HT-29 (cell line): ENCODE measurements at regions not wholly inside any gene's neighbourhood (a gene's known extent, or its start where the extent isn't known, plus 50 kb on each side); places are given as distances from the start of the nearest gene placed in this dataset.

ENCODE experiments used
- DNase-seq: peaks from one replicate; pipeline ENCODE4 v3.0.0-alpha.2; 2015; ENCODE audit warnings: low spot score

DNA sequence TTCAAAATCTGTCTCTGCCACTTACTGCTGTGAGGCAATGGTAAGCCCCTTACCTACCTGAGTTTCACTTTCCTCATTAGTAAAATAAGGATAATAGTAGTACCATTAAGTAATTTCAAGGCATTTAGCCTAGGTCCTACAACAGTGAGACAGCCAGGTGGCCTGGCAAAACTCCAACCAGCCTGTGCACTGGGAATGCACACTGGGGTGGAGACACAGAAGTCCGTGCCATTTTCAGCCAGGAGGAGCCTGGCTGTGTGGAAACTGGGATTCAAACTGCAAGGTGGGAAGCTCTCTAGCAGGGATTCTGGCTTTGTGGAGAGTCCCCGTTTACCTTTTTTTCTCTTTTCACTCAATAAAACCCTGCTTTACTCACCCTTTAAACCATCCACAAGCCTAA lies 630.4 kb downstream of the PRELID2 start:
- no peak for DNase-seq

GRCh38 chr5:145203193-145203592 lies 631.9 kb downstream of the PRELID2 start:
- DNase-seq = no peak

DNA sequence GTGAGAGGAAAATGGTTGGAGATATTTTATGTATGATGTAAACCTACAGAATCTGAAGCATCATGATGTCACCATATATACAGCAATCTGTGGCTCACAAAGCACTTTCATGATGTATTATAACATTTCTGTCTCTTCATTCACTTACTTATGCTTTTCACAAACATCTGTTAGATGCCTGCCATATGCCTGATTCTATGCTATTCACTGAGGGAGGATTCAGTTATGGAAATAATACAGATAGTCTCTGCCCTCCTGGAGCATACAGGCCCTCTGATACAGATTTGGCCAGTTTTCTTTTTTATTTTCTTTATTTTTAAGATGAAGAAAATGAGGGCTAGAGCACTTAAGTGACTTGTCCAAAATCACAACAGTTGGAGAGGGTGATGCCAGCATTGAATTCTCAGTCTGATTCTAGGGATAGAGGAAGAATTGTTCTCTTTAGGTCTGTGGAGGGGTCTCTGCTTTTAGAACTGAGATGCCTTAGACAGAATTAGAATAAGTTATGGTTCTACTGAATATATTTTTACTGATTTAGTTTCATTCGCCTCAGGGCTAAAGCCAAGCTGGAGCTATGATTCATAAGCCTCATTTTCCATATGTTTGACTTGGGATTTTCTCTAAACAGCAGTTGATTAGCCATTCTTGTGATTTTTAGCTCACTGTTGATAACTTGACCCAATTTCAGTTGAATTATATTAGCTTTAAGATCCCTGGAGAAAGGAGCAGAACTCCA lies 636.4 kb downstream of the PRELID2 start:
- no peak for DNase-seq

DNA sequence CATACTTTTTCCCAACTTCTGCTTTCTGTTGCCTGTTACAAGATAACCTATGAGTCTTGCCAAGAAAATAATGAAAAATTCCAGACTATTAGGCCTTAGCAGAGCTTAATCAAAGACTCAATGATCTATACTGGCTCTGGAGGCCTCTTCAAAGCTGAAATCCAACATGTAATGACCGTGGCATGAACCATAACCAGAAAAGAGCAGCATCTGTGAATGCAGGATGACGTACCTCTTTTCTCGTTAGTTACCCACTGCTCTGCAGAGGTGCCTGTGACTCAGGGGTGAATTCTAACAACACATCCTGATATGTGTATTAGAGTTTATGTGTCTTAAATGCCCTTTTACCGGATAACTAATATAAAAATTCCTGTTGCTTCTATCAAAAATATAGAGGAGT lies 645.4 kb downstream of the PRELID2 start:
- DNase-seq = no peak

- DNase-seq = no peak
These were observed 654.8 kb downstream of the PRELID2 start for GRCh38 chr5:145180371-145180770.

DNA sequence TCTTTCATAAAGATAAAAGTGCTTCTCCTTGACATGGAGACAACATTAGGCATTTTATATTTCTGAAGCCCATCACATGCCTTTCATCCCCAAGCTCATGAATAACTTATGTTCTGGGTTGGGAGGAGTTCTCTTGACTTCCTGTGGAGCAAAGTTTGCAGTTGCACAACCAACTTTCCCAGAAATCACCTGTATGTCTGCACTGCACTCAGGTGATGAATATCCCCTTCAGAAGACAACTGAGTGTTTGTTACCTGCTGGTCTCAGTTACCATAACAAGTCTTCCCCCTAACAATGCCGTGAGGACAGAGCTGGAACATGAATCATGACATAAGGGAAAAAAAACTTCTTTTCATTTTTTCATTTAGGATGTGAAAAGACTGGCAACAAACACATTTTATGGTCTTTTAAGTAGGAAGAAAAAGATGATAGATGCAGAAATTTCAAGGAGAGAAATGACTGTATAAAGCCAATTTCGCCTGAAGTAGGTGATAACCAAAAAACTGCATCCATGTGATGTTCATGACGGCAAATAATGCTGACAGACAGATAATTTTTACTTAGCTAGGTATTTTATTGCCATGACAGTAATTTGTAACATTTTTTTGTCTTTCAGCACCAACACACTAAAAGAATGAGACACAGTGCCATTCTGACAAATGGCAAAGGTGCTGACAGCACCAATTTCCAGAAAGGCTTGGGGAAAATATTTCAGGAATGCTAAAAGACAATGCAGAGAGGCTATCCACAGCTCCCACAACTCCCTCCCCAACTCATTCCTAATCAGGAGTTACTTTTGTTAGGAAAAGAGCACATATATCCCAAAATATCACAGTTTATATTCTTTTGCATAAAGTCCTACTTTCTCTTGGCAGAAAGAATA lies 656.3 kb downstream of the PRELID2 start:
- peak; percentile 11 for DNase-seq

DNA sequence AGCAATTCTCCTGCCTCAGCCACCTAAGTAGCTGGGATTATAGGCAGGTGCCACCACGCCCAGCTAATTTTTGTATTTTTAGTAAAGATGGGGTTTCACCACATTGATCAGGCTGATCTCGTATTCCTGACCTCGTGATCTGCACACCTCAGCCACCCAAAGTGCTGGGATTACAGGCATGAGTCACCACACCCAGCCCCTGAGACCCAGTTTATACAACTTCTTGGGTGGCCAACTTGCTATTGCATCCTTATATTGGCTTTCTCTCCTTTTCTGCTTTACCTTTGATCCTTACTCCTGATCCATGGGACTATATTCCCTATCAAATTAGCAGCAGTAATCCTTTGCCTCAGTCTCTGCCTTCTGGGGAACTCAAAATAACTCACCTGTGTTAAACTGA lies 659.1 kb downstream of the PRELID2 start:
- no peak for DNase-seq

DNA sequence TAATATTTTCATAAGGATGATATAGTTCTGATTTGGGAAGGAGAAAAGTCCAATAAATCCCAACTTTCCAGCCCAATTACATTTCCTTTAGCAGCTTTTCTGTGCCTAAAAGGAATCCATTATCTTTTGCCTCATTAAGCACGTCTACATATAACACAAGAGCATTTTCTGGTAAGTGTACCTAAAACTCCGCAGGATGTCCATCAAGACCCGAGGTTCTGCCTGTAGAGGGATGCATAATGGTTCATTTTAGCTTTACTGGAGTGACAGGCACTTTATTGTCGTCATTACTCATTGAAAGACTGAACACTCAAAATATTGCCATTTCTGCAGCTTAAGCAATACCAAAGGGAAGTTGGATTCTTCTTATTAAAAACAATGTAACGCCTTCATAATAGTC lies 669.0 kb downstream of the PRELID2 start:
- no peak for DNase-seq

- DNase-seq = no peak
These were observed 671.3 kb downstream of the PRELID2 start for GRCh38 chr5:145163876-145164275.

DNA sequence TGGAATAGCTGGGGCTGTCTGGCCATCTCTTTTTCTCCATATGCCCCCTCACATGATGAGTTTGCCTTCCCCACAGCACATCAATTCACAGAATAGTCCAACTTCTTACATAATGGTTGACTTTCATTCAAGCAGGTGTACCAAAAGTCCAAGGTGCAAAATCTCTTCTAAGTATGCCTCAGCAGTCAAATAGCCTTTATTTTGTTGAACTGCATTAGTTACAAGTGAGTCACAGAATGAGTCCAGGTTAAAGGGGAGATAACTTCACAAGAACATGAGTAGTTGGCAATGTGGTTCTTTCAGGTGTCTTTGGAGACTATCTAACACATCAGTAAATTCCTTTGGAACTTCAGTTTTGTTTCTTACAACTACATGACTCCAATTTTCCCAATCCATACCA lies 672.5 kb downstream of the PRELID2 start:
- no peak for DNase-seq

DNA sequence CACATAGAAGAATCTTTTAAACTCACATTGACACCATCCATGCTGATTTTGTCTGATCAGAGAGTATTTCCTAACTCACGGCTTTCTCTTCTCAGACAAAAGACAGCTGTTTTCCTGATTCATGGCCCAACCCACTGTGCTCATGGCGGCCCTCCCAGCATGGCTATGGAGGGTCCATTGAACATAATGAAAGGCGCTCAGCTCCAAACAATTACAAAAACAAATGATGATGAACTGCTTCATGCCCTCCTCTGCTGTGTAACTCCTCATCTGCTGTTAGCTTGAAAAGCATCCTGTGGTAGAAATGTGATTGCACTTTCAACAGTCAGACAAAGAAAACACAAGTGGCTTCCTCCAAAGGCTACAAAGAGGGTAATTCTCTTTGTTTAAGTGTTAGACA lies 673.8 kb downstream of the PRELID2 start:
- DNase-seq = no peak

DNA sequence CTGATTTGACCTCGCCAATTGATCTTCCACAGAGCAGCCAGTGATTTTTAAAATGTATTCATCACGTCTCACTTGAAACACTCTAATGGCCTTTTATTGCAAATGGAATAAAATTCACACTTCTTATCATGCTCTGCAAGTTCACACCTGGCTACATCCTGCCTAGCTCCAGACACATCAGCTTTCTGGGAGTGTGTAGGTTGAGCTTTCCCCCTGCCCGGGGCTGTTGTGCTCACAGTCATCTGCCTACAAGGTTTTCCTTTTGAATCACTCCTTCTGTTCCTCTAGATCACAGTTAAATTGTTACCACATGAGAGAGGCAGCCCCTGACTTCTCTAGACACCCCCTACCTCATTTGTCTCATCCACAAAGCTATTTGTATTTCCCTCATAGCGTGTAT lies 674.5 kb downstream of the PRELID2 start:
- DNase-seq = no peak

GRCh38 chr5:145158730-145159129 lies 676.4 kb downstream of the PRELID2 start:
- DNase-seq = no peak

- DNase-seq = no peak
These were observed 677.3 kb downstream of the PRELID2 start for GRCh38 chr5:145157841-145158240.

DNA sequence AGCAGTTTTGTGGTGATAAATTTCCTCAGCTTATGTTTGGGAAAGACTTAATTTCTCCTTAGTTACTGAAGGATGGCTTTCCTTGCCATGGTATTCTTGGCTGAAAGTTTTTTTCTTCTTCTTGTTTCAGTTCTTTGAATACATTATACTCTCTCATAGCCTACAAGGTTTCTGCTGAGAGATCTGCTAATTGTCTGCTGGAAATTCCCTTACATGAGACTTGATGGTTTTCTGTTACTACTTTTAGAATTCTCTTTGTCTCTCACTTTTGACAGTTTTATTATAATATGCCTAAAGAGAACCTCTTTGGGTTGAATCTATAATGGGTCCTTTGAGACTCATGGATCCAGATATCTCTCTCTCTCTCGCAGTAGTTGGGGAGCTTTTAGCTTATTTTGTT lies 693.6 kb downstream of the PRELID2 start:
- no peak for DNase-seq

GRCh38 chr5:145130996-145131395 lies 704.1 kb downstream of the PRELID2 start:
- DNase-seq = no peak

GRCh38 chr5:145129797-145130196 lies 705.3 kb downstream of the PRELID2 start:
- DNase-seq = no peak

- no peak for DNase-seq
These were observed 710.3 kb downstream of the PRELID2 start for GRCh38 chr5:145124806-145125205.

DNA sequence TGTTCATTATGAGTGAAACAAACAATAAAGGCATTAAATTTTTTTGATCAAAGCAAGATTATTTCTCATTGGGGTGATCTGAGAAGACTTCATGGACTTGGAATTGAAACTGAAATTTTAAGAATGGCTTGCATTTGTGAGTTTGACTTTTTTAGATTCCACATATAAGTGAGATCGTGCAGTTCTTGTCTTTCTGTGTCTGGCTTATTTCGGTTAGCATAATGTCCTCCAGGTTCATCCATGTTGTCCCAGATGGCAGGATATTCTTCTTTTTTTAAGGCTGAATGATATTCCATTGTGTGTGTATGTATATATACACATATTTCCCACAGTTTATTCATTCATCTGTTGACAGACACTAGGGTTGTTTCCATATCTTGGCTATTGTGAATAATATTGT lies 716.5 kb downstream of the PRELID2 start:
- DNase-seq = no peak

- DNase-seq = no peak
These were observed 717.0 kb downstream of the PRELID2 start for GRCh38 chr5:145118127-145118526.

- no peak for DNase-seq
These were observed 717.9 kb downstream of the PRELID2 start for GRCh38 chr5:145117285-145117684.

DNA sequence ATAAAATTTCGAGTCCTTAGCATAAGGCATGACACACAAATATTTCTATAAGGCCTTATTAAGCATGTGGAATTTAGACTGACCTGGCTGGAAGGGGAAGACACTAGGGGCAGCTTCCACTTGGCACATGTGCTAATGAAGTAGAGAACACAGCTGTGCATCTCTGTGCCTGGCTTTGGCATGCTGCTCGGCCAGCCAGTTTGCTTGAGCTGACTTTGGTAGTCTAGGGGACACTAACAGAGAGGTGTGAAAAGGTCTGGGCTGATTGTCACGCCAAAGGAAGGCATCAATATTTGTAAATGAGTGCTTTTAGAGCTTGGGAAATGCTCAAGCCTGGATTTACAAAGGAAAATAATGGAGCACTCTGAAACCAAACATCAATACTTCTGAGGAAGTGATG lies 723.7 kb downstream of the PRELID2 start:
- no peak for DNase-seq

DNA sequence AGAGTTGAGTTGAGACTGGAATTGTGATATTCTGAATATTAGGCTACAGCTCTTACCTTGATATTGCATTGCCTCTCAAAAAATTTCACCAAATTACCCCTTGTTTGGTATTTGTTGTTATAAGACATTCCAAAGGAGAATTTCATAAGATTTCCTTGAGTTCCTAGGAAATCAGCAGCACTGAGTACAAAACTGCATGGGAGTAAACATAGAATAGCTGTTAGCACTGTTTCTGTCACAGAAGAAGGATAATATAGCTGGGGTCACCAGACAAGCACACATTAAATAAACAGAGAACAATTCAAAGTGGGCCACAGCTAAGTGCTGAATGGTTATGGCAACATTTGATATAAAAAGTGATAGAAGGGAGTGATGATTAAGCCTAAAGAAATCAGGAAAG lies 724.3 kb downstream of the PRELID2 start:
- DNase-seq = no peak
